Testis (tissue), 2 donors: ENCODE measurements at regions not wholly inside any gene's neighbourhood (a gene's known extent, or its start where the extent isn't known, plus 50 kb on each side); places are given as distances from the start of the nearest gene placed in this dataset.

Experiments
- DNase-seq: peaks from one replicate; pipeline ENCODE4 v3.0.0-alpha.2; 2019
- H3K27ac ChIP-seq, 2 donors: fragments of 200-600 bp; sonication (generic); one replicate each; pipeline ENCODE4 v1.5.1; 2019
- H3K27me3 ChIP-seq: fragments of 200-600 bp; sonication (generic); one replicate; pipeline ENCODE4 v1.5.1; 2019
- H3K36me3 ChIP-seq: fragments of 200-600 bp; sonication (generic); one replicate; pipeline ENCODE4 v1.5.1; 2017; ENCODE audit warnings: low read depth; ENCODE audit errors: missing control alignments
- H3K4me1 ChIP-seq: fragments of 200-600 bp; sonication (generic); one replicate; pipeline ENCODE4 v1.5.1; 2019
- H3K4me3 ChIP-seq, 2 donors: fragments of 200-600 bp; sonication (generic); one replicate each; pipeline ENCODE4 v1.5.1; 2017 to 2019
- H3K9me3 ChIP-seq: fragments of 200-600 bp; sonication (generic); one replicate; pipeline ENCODE4 v1.5.1; 2017
- POLR2A ChIP-seq: fragments of 450-650 bp; IDR thresholded peaks from one replicate; pipeline ENCODE4 v1.6.1; 2017; ENCODE audit warnings: antibody characterized with exemption, mild to moderate bottlenecking, moderate library complexity
- WGBS, 2 donors: methylation state at CpG; one replicate each; pipeline ENCODE4 v1.1.5; 2018; 5-methylcytosine and 5-hydroxymethylcytosine counted together
- intact Hi-C: fragments of 100-400 bp; cut with DNase I; formaldehyde crosslinking; loops from one replicate; pipeline ENCODE4 v1.15.1; 2023; ENCODE audit warnings: low total_unique reads
- TF ChIP-seq, protein P1 (sequence below), 3 experiments: fragments of 450-650 bp in 2 of 3; fragments of 200-600 bp in 1 of 3; sonication (generic) in 1 of 3; IDR thresholded peaks; one replicate each; pipeline ENCODE4 v1.5.1; 2016 to 2019; ENCODE audit warnings: antibody characterized with exemption in 3 of 3, mild to moderate bottlenecking in 2 of 3, moderate library complexity in 1 of 3

DNA sequence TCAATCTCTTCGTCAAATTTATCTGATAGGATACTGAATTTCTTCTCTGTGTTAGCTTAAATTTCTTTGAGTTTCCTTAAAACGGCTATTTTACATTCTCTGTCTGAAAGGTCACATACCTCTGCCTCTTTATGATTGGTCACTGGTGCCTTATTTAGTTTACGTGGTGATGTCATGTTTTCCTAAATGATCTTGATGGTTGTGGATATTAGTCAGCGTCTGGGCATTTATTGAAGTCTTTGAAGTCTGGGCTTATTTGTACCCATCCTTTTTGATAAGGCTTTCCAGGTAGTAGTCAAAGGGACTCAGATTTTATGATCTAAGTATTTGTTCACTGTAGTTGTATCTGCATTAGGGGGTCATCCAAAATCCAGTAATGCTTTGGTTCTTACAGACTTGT is 1407.5 kb upstream of the LRRTM3 start:
- 77 to 82% methylated on average over 4 of the region's 4 CpGs for WGBS, 2 donors
- intact Hi-C loops: no loop called here
- Histone ChIP-seq H3K27ac (no peak overlapping the region), H3K36me3 (no peaks in the 10 kb centered on the region), H3K4me3 (no peak overlapping the region), H3K27me3 (no peaks in the 10 kb centered on the region), H3K4me1 (no peaks in the 10 kb centered on the region), H3K9me3 (no peaks in the 10 kb centered on the region)
- DNase-seq: no peak
- no peak for TF ChIP-seq POLR2A
- TF ChIP-seq, protein P1, sequence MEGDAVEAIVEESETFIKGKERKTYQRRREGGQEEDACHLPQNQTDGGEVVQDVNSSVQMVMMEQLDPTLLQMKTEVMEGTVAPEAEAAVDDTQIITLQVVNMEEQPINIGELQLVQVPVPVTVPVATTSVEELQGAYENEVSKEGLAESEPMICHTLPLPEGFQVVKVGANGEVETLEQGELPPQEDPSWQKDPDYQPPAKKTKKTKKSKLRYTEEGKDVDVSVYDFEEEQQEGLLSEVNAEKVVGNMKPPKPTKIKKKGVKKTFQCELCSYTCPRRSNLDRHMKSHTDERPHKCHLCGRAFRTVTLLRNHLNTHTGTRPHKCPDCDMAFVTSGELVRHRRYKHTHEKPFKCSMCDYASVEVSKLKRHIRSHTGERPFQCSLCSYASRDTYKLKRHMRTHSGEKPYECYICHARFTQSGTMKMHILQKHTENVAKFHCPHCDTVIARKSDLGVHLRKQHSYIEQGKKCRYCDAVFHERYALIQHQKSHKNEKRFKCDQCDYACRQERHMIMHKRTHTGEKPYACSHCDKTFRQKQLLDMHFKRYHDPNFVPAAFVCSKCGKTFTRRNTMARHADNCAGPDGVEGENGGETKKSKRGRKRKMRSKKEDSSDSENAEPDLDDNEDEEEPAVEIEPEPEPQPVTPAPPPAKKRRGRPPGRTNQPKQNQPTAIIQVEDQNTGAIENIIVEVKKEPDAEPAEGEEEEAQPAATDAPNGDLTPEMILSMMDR (IDR thresholded peaks at IDR 0.05): no peak

DNA sequence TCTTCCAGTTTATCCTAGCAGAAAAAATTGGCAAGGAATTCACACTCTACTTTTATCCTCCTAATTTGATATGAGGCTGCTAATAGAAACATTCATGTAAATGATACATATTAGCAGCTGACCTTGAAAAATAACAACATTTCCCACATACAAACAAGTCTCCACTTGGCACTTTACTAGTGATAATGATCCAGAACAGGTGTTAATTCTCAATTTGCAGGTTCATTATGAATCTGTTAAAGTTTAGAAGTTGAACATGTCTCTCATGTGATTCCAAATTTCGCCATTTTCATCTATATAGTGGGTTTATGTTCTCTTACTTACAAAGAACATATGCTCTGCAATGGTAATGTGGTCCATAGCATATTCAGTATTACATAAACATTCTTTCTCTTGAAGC is 1396.8 kb upstream of the LRRTM3 start:
- WGBS, 2 donors: 50 to 53% methylated on average over 1 of the region's 1 CpG
- Histone ChIP-seq H3K4me1 (no peaks in the 10 kb centered on the region), H3K36me3 (no peaks in the 10 kb centered on the region), H3K27ac (no peak overlapping the region), H3K9me3 (no peaks in the 10 kb centered on the region), H3K27me3 (no peaks in the 10 kb centered on the region), H3K4me3 (no peak overlapping the region)
- intact Hi-C loops: no loop called here
- no peak for DNase-seq
- TF ChIP-seq POLR2A: no peak
- TF ChIP-seq, protein P1 (IDR thresholded peaks at IDR 0.05): no peak

DNA sequence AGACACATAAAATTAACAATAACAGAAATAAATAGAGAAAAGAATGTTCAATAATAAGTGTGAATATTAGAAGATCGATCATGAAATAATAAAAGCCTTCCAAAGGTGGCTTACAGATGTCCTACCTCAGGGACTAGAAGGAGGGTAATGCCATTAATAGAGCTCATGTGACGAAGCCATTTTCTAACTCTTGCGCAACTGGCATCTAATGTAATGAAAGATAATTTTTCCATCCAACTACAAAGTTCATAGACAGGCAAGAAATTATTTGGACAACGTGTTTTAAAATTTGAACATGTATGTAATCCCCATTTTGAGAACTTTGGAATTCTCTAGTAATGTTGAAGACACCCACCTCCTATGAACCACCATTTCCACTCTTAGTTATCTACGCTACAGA is 1394.3 kb upstream of the LRRTM3 start:
- intact Hi-C loops: no loop called here
- Histone ChIP-seq H3K9me3 (no peaks in the 10 kb centered on the region), H3K4me1 (no peaks in the 10 kb centered on the region), H3K36me3 (no peaks in the 10 kb centered on the region), H3K27me3 (no peaks in the 10 kb centered on the region), H3K27ac (no peak overlapping the region), H3K4me3 (no peak overlapping the region)
- WGBS, 2 donors: 90 to 92% methylated on average over 5 of the region's 5 CpGs
- DNase-seq: no peak
- TF ChIP-seq POLR2A: no peak
- TF ChIP-seq, protein P1 (IDR thresholded peaks at IDR 0.05): no peak

DNA sequence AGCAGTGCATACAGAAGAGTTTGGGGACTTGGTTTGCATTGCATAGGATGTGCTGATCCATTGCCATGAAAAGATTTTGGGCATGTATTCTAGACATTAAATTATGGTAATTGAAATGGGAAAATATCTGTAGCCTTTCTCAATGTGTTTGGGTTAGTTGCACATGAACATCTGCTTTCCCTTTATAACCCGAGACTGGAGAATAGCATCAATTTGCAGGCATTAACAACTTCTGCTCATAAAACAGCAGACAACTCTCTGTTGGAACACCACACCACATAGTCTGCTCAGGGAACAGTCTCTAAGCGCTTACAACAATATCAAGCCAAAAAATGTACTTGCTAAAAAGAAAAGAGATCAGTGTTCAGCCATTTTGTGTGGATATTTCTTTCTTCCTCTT is 1391.1 kb upstream of the LRRTM3 start:
- TF ChIP-seq, protein P1 (IDR thresholded peaks at IDR 0.05): no peak
- no peak for TF ChIP-seq POLR2A
- 81 to 88% methylated on average over 2 of the region's 2 CpGs for WGBS, 2 donors
- Histone ChIP-seq H3K4me3 (no peak overlapping the region), H3K36me3 (no peaks in the 10 kb centered on the region), H3K27ac (no peak overlapping the region), H3K27me3 (no peaks in the 10 kb centered on the region), H3K4me1 (no peaks in the 10 kb centered on the region), H3K9me3 (no peaks in the 10 kb centered on the region)
- intact Hi-C loops: no loop called here
- DNase-seq: no peak

DNA sequence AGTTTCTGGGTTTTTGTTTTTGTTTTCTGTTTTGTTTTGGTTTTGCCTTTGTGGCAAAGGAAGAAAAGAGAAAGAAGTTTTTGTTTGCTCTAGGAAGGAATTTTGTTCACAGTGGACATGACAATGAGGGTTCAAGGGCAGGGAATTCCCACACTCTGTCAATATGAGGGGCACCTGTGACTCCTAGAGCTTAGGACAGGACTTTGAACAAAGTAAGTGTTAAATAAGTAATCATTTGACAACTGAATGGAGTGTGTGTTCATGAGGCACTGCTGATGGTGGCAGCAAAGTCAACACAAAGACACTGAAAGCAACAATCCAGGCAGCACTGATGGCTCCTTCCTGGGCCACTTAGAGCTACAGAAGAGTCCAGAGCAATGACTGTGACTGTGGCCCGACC is 1381.1 kb upstream of the LRRTM3 start:
- Histone ChIP-seq H3K36me3 (no peaks in the 10 kb centered on the region), H3K9me3 (no peaks in the 10 kb centered on the region), H3K27me3 (no peaks in the 10 kb centered on the region), H3K27ac (no peak overlapping the region), H3K4me1 (no peaks in the 10 kb centered on the region), H3K4me3 (no peak overlapping the region)
- intact Hi-C loops: no loop called here
- 84 to 88% methylated on average over 1 of the region's 1 CpG for WGBS, 2 donors
- DNase-seq: no peak
- no peak for TF ChIP-seq POLR2A
- TF ChIP-seq, protein P1 (IDR thresholded peaks at IDR 0.05): no peak
